Smooth muscle cell (in vitro differentiated cells): ENCODE measurements at regions not wholly inside any gene's neighbourhood (a gene's known extent, or its start where the extent isn't known, plus 50 kb on each side); places are given as distances from the start of the nearest gene placed in this dataset.

ENCODE experiments used
- DNase-seq: peaks from one replicate; lab custom pipeline; 2025; ENCODE audit not compliant: unreplicated experiment; lab: John Stamatoyannopoulos, UW
- H2AFZ ChIP-seq: fragments of 200-600 bp; sonication (generic); 2 replicates; pipeline ENCODE4 v1.6.0; 2016; ENCODE audit warnings: antibody characterized with exemption, low read depth, mild to moderate bottlenecking
- H3F3A ChIP-seq: fragments of 200-600 bp; sonication (generic); 2 replicates; pipeline ENCODE4 v1.6.0; 2017; ENCODE audit warnings: antibody characterized with exemption, low read depth
- H3K27ac ChIP-seq: fragments of 200-600 bp; sonication (generic); 2 replicates; pipeline ENCODE4 v1.5.1; 2016; ENCODE audit warnings: low read depth, mild to moderate bottlenecking
- H3K27me3 ChIP-seq: fragments of 200-600 bp; sonication (generic); 2 replicates; pipeline ENCODE4 v1.6.1; 2016; ENCODE audit warnings: low read depth, mild to moderate bottlenecking
- H3K36me3 ChIP-seq: fragments of 200-600 bp; sonication (generic); 2 replicates; pipeline ENCODE4 v1.5.1; 2016; ENCODE audit warnings: low read depth
- H3K4me1 ChIP-seq: fragments of 200-600 bp; sonication (generic); 2 replicates; pipeline ENCODE4 v1.5.1; 2016; ENCODE audit warnings: low read depth
- H3K4me2 ChIP-seq: fragments of 200-600 bp; sonication (generic); 2 replicates; pipeline ENCODE4 v1.6.0; 2016; ENCODE audit warnings: mild to moderate bottlenecking
- H3K4me3 ChIP-seq: fragments of 200-600 bp; sonication (generic); 2 replicates; pipeline ENCODE4 v1.5.1; 2016; ENCODE audit warnings: mild to moderate bottlenecking
- H3K79me2 ChIP-seq: fragments of 200-600 bp; sonication (generic); 2 replicates; pipeline ENCODE4 v1.6.0; 2016; ENCODE audit warnings: low read depth, mild to moderate bottlenecking
- H3K9ac ChIP-seq: fragments of 200-600 bp; sonication (generic); 2 replicates; pipeline ENCODE4 v1.6.0; 2016; ENCODE audit warnings: low read depth
- H3K9me3 ChIP-seq: fragments of 200-600 bp; sonication (generic); replicated peaks from 2 replicates; pipeline ENCODE4 v1.5.1; 2016; ENCODE audit warnings: low read depth
- H4K20me1 ChIP-seq: fragments of 200-600 bp; sonication (generic); 2 replicates; pipeline ENCODE4 v1.6.0; 2016; ENCODE audit warnings: low read depth
- CTCF ChIP-seq: fragments of 200-600 bp; sonication (generic); IDR thresholded peaks from 2 replicates; pipeline ENCODE4 v1.5.1; 2017; ENCODE audit warnings: borderline replicate concordance, mild to moderate bottlenecking, antibody characterized with exemption; ENCODE audit not compliant: insufficient read depth, poor library complexity, severe bottlenecking
- WGBS: methylation state at CpG from one replicate; pipeline ENCODE4 v1.1.7; 2016; ENCODE audit warnings: low lambda C conversion rate; 5-methylcytosine and 5-hydroxymethylcytosine counted together

- DNase-seq = no peak
- 83% methylated on average over 1 of the region's 1 CpG for WGBS
- Histone ChIP-seq H2AFZ (no peak overlapping the region), H3F3A (no peaks in the 10 kb centered on the region), H3K79me2 (no peaks in the 10 kb centered on the region), H4K20me1 (no peaks in the 10 kb centered on the region), H3K4me3 (no peak overlapping the region), H3K4me1 (no peaks in the 10 kb centered on the region), H3K4me2 (no peak overlapping the region), H3K36me3 (no peaks in the 10 kb centered on the region), H3K27ac (no peak overlapping the region), H3K9me3 (no peaks in the 10 kb centered on the region), H3K9ac (no peak overlapping the region), H3K27me3 (no peaks in the 10 kb centered on the region)
- TF ChIP-seq CTCF = no peak
Measured at GRCh38 chr2:17093712-17094111, 424.5 kb downstream of the RAD51AP2 start.

GRCh38 chr2:17086990-17087389 is 421.4 kb upstream of the CYRIA start:
- no peak overlapping the region for H2AFZ ChIP-seq
- no peak for TF ChIP-seq CTCF

GRCh38 chr2:17085546-17086202 is 420.0 kb upstream of the CYRIA start:
- Histone ChIP-seq H3K79me2 (no peaks in the 10 kb centered on the region), H3K4me3 (no peak overlapping the region), H3K36me3 (no peaks in the 10 kb centered on the region), H3K9ac (no peak overlapping the region), H2AFZ (no peak overlapping the region), H3K9me3 (no peaks in the 10 kb centered on the region), H4K20me1 (no peaks in the 10 kb centered on the region), H3K27ac (peak overlapping the region; percentile 72), H3F3A (peaks cover 13% of the 10 kb centered on the region), H3K4me1 (peaks cover 20% of the 10 kb centered on the region), H3K4me2 (peak overlapping the region; percentile 42), H3K27me3 (no peaks in the 10 kb centered on the region)
- WGBS = 61% methylated on average over 2 of the region's 2 CpGs
- TF ChIP-seq CTCF = no peak
- no peak for DNase-seq

More at GRCh38 chr2:17086990-17087389, 421.4 kb upstream of the CYRIA start:
- 20% methylated on average over 1 of the region's 1 CpG for WGBS
- H3K9ac ChIP-seq = no peak overlapping the region
- no peaks in the 10 kb centered on the region for H3K79me2 ChIP-seq
- no peaks in the 10 kb centered on the region for H3K36me3 ChIP-seq
- no peaks in the 10 kb centered on the region for H3K27me3 ChIP-seq
- peaks cover 13% of the 10 kb centered on the region for H3F3A ChIP-seq
- no peaks in the 10 kb centered on the region for H4K20me1 ChIP-seq
- H3K27ac ChIP-seq = no peak overlapping the region
- no peak overlapping the region for H3K4me3 ChIP-seq
- no peak for DNase-seq
- H3K4me2 ChIP-seq = no peak overlapping the region
- H3K4me1 ChIP-seq = peaks cover 20% of the 10 kb centered on the region
- no peaks in the 10 kb centered on the region for H3K9me3 ChIP-seq

GRCh38 chr2:17084877-17085276 is 419.2 kb upstream of the CYRIA start:
- Histone ChIP-seq H3K4me3 (no peak overlapping the region), H3K79me2 (no peaks in the 10 kb centered on the region)
- no peak for DNase-seq

More at GRCh38 chr2:17084877-17085276, 419.2 kb upstream of the CYRIA start:
- Histone ChIP-seq H3K27ac (peak overlapping the region; percentile 72), H3K36me3 (no peaks in the 10 kb centered on the region), H3K4me2 (peak overlapping the region; percentile 42), H3K9ac (no peak overlapping the region), H4K20me1 (no peaks in the 10 kb centered on the region), H3K27me3 (no peaks in the 10 kb centered on the region), H3K9me3 (no peaks in the 10 kb centered on the region), H3F3A (peaks cover 13% of the 10 kb centered on the region), H2AFZ (no peak overlapping the region), H3K4me1 (peaks cover 20% of the 10 kb centered on the region)
- TF ChIP-seq CTCF = no peak
